Psoas muscle (tissue), 7 donors: ENCODE measurements at regions not wholly inside any gene's neighbourhood (a gene's known extent, or its start where the extent isn't known, plus 50 kb on each side); places are given as distances from the start of the nearest gene placed in this dataset.

ENCODE experiments used
- ATAC-seq, 4 donors: fragments of 200-7000 bp; cut with Tn5 transposase; one replicate each; pipeline ENCODE4 v1.9.1; 2020; ENCODE audit warnings: moderate library complexity in 3 of 4, mild to moderate bottlenecking in 2 of 4
- DNase-seq, 2 donors: peaks; one replicate each; pipeline ENCODE4 v3.0.0-alpha.2; 2020
- H3K27ac ChIP-seq: fragments of 200-600 bp; one replicate; pipeline ENCODE4 v1.8.0; 2022
- H3K27me3 ChIP-seq, 3 donors: fragments of 200-600 bp in 1 of 3; one replicate each; pipeline versions ENCODE4 v1.6.1 to v1.8.0; 2013 to 2022; ENCODE audit warnings: low read length in 2 of 3, mild to moderate bottlenecking in 2 of 3, moderate library complexity in 1 of 3; ENCODE audit not compliant: insufficient read depth in 3 of 3
- H3K36me3 ChIP-seq, 2 donors: fragments of 200-600 bp in 1 of 2; one replicate each; pipeline versions ENCODE4 v1.6.1 to v1.8.0; 2013 to 2022; ENCODE audit warnings: low read depth in 1 of 2, mild to moderate bottlenecking in 1 of 2, moderate library complexity in 1 of 2; ENCODE audit not compliant: insufficient read depth in 1 of 2
- H3K4me1 ChIP-seq: fragments of 200-600 bp; one replicate; pipeline ENCODE4 v1.8.0; 2022
- H3K4me3 ChIP-seq: fragments of 200-600 bp; one replicate; pipeline ENCODE4 v1.8.0; 2022; ENCODE audit warnings: mild to moderate bottlenecking
- H3K9me3 ChIP-seq: fragments of 200-600 bp; one replicate; pipeline ENCODE4 v1.8.0; 2022
- WGBS, 3 donors: extraction: QIAGEN DNeasy Blood & Tissue Kit; methylation state at CpG; one replicate each; pipeline versions ENCODE4 v1.1.6 to v1.1.7; 2013; 5-methylcytosine and 5-hydroxymethylcytosine counted together
- intact Hi-C, 2 donors: fragments of 100-400 bp; cut with DNase I; formaldehyde crosslinking; loops; one replicate each; pipeline versions ENCODE4 v1.11.0 to v1.14.2; 2022
- TF ChIP-seq, protein P1 (sequence below): fragments of 200-600 bp; IDR thresholded peaks from one replicate; pipeline ENCODE4 v1.8.0; 2022; ENCODE audit warnings: antibody characterized with exemption
- donor health status: healthy with polysubstance abuse.
- donor health status: DM: no; HTN: no; CAD: no; lungs with moderate emphysema.
- donor health status: Bipolar disorder and iron deficiency.
- donor health status: healthy.
- donor health status: DM: yes; HTN: yes; CAD: no.
- donor health status: DM: no; HTN: no; CAD: no.
- donor health status: DM: yes; HTN: yes; CAD: no.

GRCh38 chr16:9334103-9334502, 242.7 kb downstream of the HAPSTR1 start:
- no peaks in the 10 kb centered on the region for H3K9me3 ChIP-seq
- no peaks in the 10 kb centered on the region for H3K36me3 ChIP-seq
- H3K4me1 ChIP-seq = no peaks in the 10 kb centered on the region
- no peak overlapping the region for H3K27ac ChIP-seq
- ATAC-seq = no peak
- TF ChIP-seq, protein P1, sequence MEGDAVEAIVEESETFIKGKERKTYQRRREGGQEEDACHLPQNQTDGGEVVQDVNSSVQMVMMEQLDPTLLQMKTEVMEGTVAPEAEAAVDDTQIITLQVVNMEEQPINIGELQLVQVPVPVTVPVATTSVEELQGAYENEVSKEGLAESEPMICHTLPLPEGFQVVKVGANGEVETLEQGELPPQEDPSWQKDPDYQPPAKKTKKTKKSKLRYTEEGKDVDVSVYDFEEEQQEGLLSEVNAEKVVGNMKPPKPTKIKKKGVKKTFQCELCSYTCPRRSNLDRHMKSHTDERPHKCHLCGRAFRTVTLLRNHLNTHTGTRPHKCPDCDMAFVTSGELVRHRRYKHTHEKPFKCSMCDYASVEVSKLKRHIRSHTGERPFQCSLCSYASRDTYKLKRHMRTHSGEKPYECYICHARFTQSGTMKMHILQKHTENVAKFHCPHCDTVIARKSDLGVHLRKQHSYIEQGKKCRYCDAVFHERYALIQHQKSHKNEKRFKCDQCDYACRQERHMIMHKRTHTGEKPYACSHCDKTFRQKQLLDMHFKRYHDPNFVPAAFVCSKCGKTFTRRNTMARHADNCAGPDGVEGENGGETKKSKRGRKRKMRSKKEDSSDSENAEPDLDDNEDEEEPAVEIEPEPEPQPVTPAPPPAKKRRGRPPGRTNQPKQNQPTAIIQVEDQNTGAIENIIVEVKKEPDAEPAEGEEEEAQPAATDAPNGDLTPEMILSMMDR = no peak
- H3K4me3 ChIP-seq = no peak overlapping the region
- WGBS, 3 donors = 90 to 94% (median 94%) methylated on average over 1 of the region's 1 CpG
- no peak for DNase-seq
- intact Hi-C loops = no loop called here
- no peaks in the 10 kb centered on the region for H3K27me3 ChIP-seq

GRCh38 chr16:9337308-9338032, 246.0 kb downstream of the HAPSTR1 start:
- ATAC-seq = no peak

DNA sequence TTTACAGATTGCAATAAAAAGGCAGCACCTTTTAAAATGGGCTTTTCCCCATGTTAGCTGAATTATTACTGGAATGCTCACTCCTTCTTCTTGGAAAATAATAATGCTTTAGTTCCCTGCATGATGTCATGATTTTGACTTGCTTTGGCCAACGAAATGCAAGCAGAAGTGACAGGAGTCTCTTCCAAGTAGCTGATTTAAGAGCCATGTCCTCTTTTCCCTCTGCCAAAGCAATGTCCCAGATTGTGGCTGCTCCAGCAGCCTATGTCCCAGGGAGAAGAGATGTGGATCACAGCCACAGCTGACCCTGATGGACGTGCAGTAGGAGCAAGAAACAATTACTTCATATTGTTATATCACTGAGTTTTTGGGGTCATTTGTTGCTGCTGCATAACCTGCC, 246.6 kb downstream of the HAPSTR1 start:
- no peaks in the 10 kb centered on the region for H3K36me3 ChIP-seq
- no peaks in the 10 kb centered on the region for H3K9me3 ChIP-seq
- 16 to 33% (median 18%) methylated on average over 2 of the region's 2 CpGs for WGBS, 3 donors
- DNase-seq (no peak), ATAC-seq (no peak)
- intact Hi-C loops = no loop called here
- H3K27ac ChIP-seq = no peak overlapping the region
- TF ChIP-seq, protein P1 = no peak
- H3K27me3 ChIP-seq = peaks cover 0 to 3% (median 0%) of the 10 kb centered on the region in 3 donors
- H3K4me3 ChIP-seq = no peak overlapping the region
- H3K4me1 ChIP-seq = no peaks in the 10 kb centered on the region

More at GRCh38 chr16:9337308-9338032, 246.0 kb downstream of the HAPSTR1 start:
- Histone ChIP-seq H3K27me3 (no peaks in the 10 kb centered on the region), H3K4me1 (no peaks in the 10 kb centered on the region), H3K4me3 (no peak overlapping the region), H3K27ac (no peak overlapping the region), H3K9me3 (no peaks in the 10 kb centered on the region), H3K36me3 (no peaks in the 10 kb centered on the region)
- no peak for DNase-seq
- 36 to 51% (median 40%) methylated on average over 4 of the region's 4 CpGs for WGBS, 3 donors
- TF ChIP-seq, protein P1 = no peak
- intact Hi-C loops = no loop called here

GRCh38 chr16:9338510-9338909, 247.1 kb downstream of the HAPSTR1 start:
- 77 to 80% (median 78%) methylated on average over 4 of the region's 4 CpGs for WGBS, 3 donors
- H3K27me3 ChIP-seq = peaks cover 0 to 6% (median 0%) of the 10 kb centered on the region in 3 donors
- intact Hi-C loops = no loop called here
- no peak for DNase-seq
- H3K9me3 ChIP-seq = no peaks in the 10 kb centered on the region
- TF ChIP-seq, protein P1 = no peak
- no peaks in the 10 kb centered on the region for H3K4me1 ChIP-seq
- no peak for ATAC-seq
- no peak overlapping the region for H3K4me3 ChIP-seq
- no peak overlapping the region for H3K27ac ChIP-seq
- no peaks in the 10 kb centered on the region for H3K36me3 ChIP-seq
